ENCODE measurements at regions not wholly inside any gene's neighbourhood (a gene's known extent, or its start where the extent isn't known, plus 50 kb on each side); places are given as distances from the start of the nearest gene placed in this dataset.
A peak's percentile ranks its signal among the peaks of the same experiment; 100 is the strongest.

- DNase-seq (ENCODE audit: low read depth in 4 of 4, low spot score in 3 of 4) = no peak
These were observed 511.6 kb upstream of the IGFBP3 start for GRCh38 chr7:46432708-46433107.

- no peak for DNase-seq (ENCODE audit: low read depth in 4 of 4, low spot score in 3 of 4)
These were observed 507.2 kb upstream of the IGFBP3 start for GRCh38 chr7:46428295-46428694.

- DNase-seq (ENCODE audit: low read depth in 4 of 4, low spot score in 3 of 4) = no peak
These were observed 503.9 kb upstream of the IGFBP3 start for GRCh38 chr7:46424934-46425333.

GRCh38 chr7:46421441-46422230 lies 500.6 kb upstream of the IGFBP3 start:
- DNase-seq (ENCODE audit: low read depth in 4 of 4, low spot score in 3 of 4) = no peak

- DNase-seq (ENCODE audit: low read depth in 4 of 4, low spot score in 3 of 4) = no peak
These were observed 493.9 kb upstream of the IGFBP3 start for GRCh38 chr7:46414946-46415345.

- no peak for DNase-seq (ENCODE audit: low read depth in 4 of 4, low spot score in 3 of 4)
These were observed 490.2 kb upstream of the IGFBP3 start for GRCh38 chr7:46411236-46411635.

GRCh38 chr7:46407125-46407524 lies 486.1 kb upstream of the IGFBP3 start:
- DNase-seq (ENCODE audit: low read depth in 4 of 4, low spot score in 3 of 4) = no peak

- DNase-seq (ENCODE audit: low read depth in 4 of 4, low spot score in 3 of 4) = no peak
These were observed 476.5 kb upstream of the IGFBP3 start for GRCh38 chr7:46397591-46397990.

- no peak for DNase-seq (ENCODE audit: low read depth in 4 of 4, low spot score in 3 of 4)
These were observed 475.4 kb upstream of the IGFBP3 start for GRCh38 chr7:46396481-46396880.

- no peak for DNase-seq (ENCODE audit: low read depth in 4 of 4, low spot score in 3 of 4)
These were observed 472.1 kb upstream of the IGFBP3 start for GRCh38 chr7:46393142-46393541.

GRCh38 chr7:46391231-46392201 lies 470.4 kb upstream of the IGFBP3 start:
- peak; percentile 26 to 57 (median 50) for DNase-seq (ENCODE audit: low read depth in 4 of 4, low spot score in 3 of 4)

- no peak for DNase-seq (ENCODE audit: low read depth in 4 of 4, low spot score in 3 of 4)
These were observed 469.0 kb upstream of the IGFBP3 start for GRCh38 chr7:46390042-46390441.

- DNase-seq (ENCODE audit: low read depth in 4 of 4, low spot score in 3 of 4) = no peak
These were observed 468.1 kb upstream of the IGFBP3 start for GRCh38 chr7:46389146-46389545.

GRCh38 chr7:46387646-46388045 lies 466.6 kb upstream of the IGFBP3 start:
- no peak for DNase-seq (ENCODE audit: low read depth in 4 of 4, low spot score in 3 of 4)

- no peak for DNase-seq (ENCODE audit: low read depth in 4 of 4, low spot score in 3 of 4)
These were observed 465.6 kb upstream of the IGFBP3 start for GRCh38 chr7:46386428-46387399.

- DNase-seq (ENCODE audit: low read depth in 4 of 4, low spot score in 3 of 4) = no peak
These were observed 464.7 kb upstream of the IGFBP3 start for GRCh38 chr7:46385662-46386309.

GRCh38 chr7:46383605-46384004 lies 462.5 kb upstream of the IGFBP3 start:
- DNase-seq (ENCODE audit: low read depth in 4 of 4, low spot score in 3 of 4) = no peak

- no peak for DNase-seq (ENCODE audit: low read depth in 4 of 4, low spot score in 3 of 4)
These were observed 449.0 kb upstream of the IGFBP3 start for GRCh38 chr7:46369933-46370654.

GRCh38 chr7:46368871-46369270 lies 447.8 kb upstream of the IGFBP3 start:
- DNase-seq (ENCODE audit: low read depth in 4 of 4, low spot score in 3 of 4) = no peak

Data from right renal pelvis (tissue), 4 donors.